T-helper 9 cell (primary cell): ENCODE measurements at regions not wholly inside any gene's neighbourhood (a gene's known extent, or its start where the extent isn't known, plus 50 kb on each side); places are given as distances from the start of the nearest gene placed in this dataset.
"Not testable (repeated sequence)": the region's sequence is repeated elsewhere in the genome, so short reads cannot be mapped to it uniquely, and the experiment has no call there.

Experiments
- DNase-seq: peaks from one replicate; pipeline ENCODE4 v3.0.0-alpha.2; 2020

GRCh38 chr10:78464118-78464855 lies 430.6 kb downstream of the RPS24 start:
- no peak for DNase-seq

- DNase-seq = no peak
Observed at GRCh38 chr10:78464856-78465267, 431.2 kb downstream of the RPS24 start.

GRCh38 chr10:78465431-78465830 lies 431.8 kb downstream of the RPS24 start:
- no peak for DNase-seq

- DNase-seq = no peak
Observed at GRCh38 chr10:78467496-78468106, 433.9 kb downstream of the RPS24 start.

- DNase-seq = not testable (repeated sequence)
Observed at GRCh38 chr10:78468731-78469130, 435.1 kb downstream of the RPS24 start.

- no peak for DNase-seq
Observed at GRCh38 chr10:78470267-78471103, 436.8 kb downstream of the RPS24 start.

- DNase-seq = no peak
Observed at GRCh38 chr10:78471326-78471722, 437.7 kb downstream of the RPS24 start.

- DNase-seq = no peak
Observed at GRCh38 chr10:78471723-78472550, 438.3 kb downstream of the RPS24 start.

- DNase-seq = no peak
Observed at GRCh38 chr10:78472551-78472890, 438.9 kb downstream of the RPS24 start.

- DNase-seq = no peak
Observed at GRCh38 chr10:78473006-78473405, 439.3 kb downstream of the RPS24 start.

GRCh38 chr10:78474743-78475142 lies 441.1 kb downstream of the RPS24 start:
- no peak for DNase-seq

GRCh38 chr10:78475437-78475836 lies 441.8 kb downstream of the RPS24 start:
- no peak for DNase-seq

GRCh38 chr10:78476156-78476555 lies 442.5 kb downstream of the RPS24 start:
- DNase-seq = no peak

- DNase-seq = no peak
Observed at GRCh38 chr10:78476844-78477243, 443.2 kb downstream of the RPS24 start.

- no peak for DNase-seq
Observed at GRCh38 chr10:78478919-78479318, 445.3 kb downstream of the RPS24 start.

- DNase-seq = no peak
Observed at GRCh38 chr10:78479467-78479866, 445.8 kb downstream of the RPS24 start.

- DNase-seq = no peak
Observed at GRCh38 chr10:78481842-78482241, 448.2 kb downstream of the RPS24 start.

- DNase-seq = no peak
Observed at GRCh38 chr10:78483641-78484040, 450.0 kb downstream of the RPS24 start.

- DNase-seq = no peak
Observed at GRCh38 chr10:78489034-78489433, 455.4 kb downstream of the RPS24 start.

- no peak for DNase-seq
Observed at GRCh38 chr10:78491812-78492211, 458.1 kb downstream of the RPS24 start.

GRCh38 chr10:78492424-78492823 lies 458.8 kb downstream of the RPS24 start:
- DNase-seq = no peak

GRCh38 chr10:78494179-78494578 lies 460.5 kb downstream of the RPS24 start:
- DNase-seq = no peak
